GM19351 (cell line): ENCODE measurements at regions not wholly inside any gene's neighbourhood (a gene's known extent, or its start where the extent isn't known, plus 50 kb on each side); places are given as distances from the start of the nearest gene placed in this dataset.
"Not testable (repeated sequence)": the region's sequence is repeated elsewhere in the genome, so short reads cannot be mapped to it uniquely, and the experiment has no call there.

Source experiments
- ATAC-seq: cut with Tn5 transposase; IDR thresholded peaks from one replicate; pipeline ENCODE4 v1.9.1; 2021; ENCODE audit warnings: mild to moderate bottlenecking, moderate library complexity; ENCODE audit not compliant: unreplicated experiment

- ATAC-seq = no peak
Measured at GRCh38 chr6:10343320-10343719, 71.6 kb downstream of the TFAP2A start.

- no peak for ATAC-seq
Measured at GRCh38 chr6:10341605-10342004, 73.3 kb downstream of the TFAP2A start.

GRCh38 chr6:10338151-10338550 is 76.7 kb downstream of the TFAP2A start:
- no peak for ATAC-seq

- not testable (repeated sequence) for ATAC-seq
Measured at GRCh38 chr6:10337376-10337775, 77.5 kb downstream of the TFAP2A start.

- no peak for ATAC-seq
Measured at GRCh38 chr6:10332111-10332510, 82.8 kb downstream of the TFAP2A start.

- no peak for ATAC-seq
Measured at GRCh38 chr6:10331334-10331968, 83.4 kb downstream of the TFAP2A start.

GRCh38 chr6:10330515-10330914 is 84.4 kb downstream of the TFAP2A start:
- no peak for ATAC-seq

GRCh38 chr6:10323018-10323417 is 91.9 kb downstream of the TFAP2A start:
- ATAC-seq = no peak

GRCh38 chr6:10320291-10320690 is 94.6 kb downstream of the TFAP2A start:
- ATAC-seq = no peak

GRCh38 chr6:10316373-10316721 is 98.5 kb downstream of the TFAP2A start:
- no peak for ATAC-seq

- no peak for ATAC-seq
Measured at GRCh38 chr6:10315658-10316372, 99.1 kb downstream of the TFAP2A start.

- no peak for ATAC-seq
Measured at GRCh38 chr6:10315034-10315433, 99.8 kb downstream of the TFAP2A start.

- ATAC-seq = no peak
Measured at GRCh38 chr6:10314163-10314955, 100.5 kb downstream of the TFAP2A start.

- ATAC-seq = no peak
Measured at GRCh38 chr6:10313799-10314162, 101.1 kb downstream of the TFAP2A start.

GRCh38 chr6:10312445-10312844 is 102.4 kb downstream of the TFAP2A start:
- no peak for ATAC-seq

- not testable (repeated sequence) for ATAC-seq
Measured at GRCh38 chr6:10311546-10312405, 103.1 kb downstream of the TFAP2A start.

- no peak for ATAC-seq
Measured at GRCh38 chr6:10310826-10311225, 104.0 kb downstream of the TFAP2A start.

- no peak for ATAC-seq
Measured at GRCh38 chr6:10310330-10310653, 104.6 kb downstream of the TFAP2A start.

GRCh38 chr6:10309457-10310329 is 105.2 kb downstream of the TFAP2A start:
- no peak for ATAC-seq

- ATAC-seq = no peak
Measured at GRCh38 chr6:10307476-10307875, 107.4 kb downstream of the TFAP2A start.
